Esophagus mucosa (tissue), 1 donor: ENCODE measurements at regions not wholly inside any gene's neighbourhood (a gene's known extent, or its start where the extent isn't known, plus 50 kb on each side); places are given as distances from the start of the nearest gene placed in this dataset.
"Not testable (repeated sequence)": the region's sequence is repeated elsewhere in the genome, so short reads cannot be mapped to it uniquely, and the experiment has no call there.

Source experiments
- ATAC-seq: fragments of 200-7000 bp; cut with Tn5 transposase; one replicate; pipeline ENCODE4 v1.9.1; 2020
- donor health status: DM: yes; HTN: yes; CAD: no.

- ATAC-seq = no peak
Measured at GRCh38 chr10:50999163-50999562, 75.1 kb upstream of the PRKG1 start.

- no peak for ATAC-seq
Measured at GRCh38 chr10:51000164-51000563, 74.1 kb upstream of the PRKG1 start.

GRCh38 chr10:51000976-51001375, 73.3 kb upstream of the PRKG1 start:
- ATAC-seq = no peak

- ATAC-seq = no peak
Measured at GRCh38 chr10:51001587-51001986, 72.7 kb upstream of the PRKG1 start.

GRCh38 chr10:51002469-51002868, 71.8 kb upstream of the PRKG1 start:
- no peak for ATAC-seq

GRCh38 chr10:51004776-51005175, 69.5 kb upstream of the PRKG1 start:
- no peak for ATAC-seq

- no peak for ATAC-seq
Measured at GRCh38 chr10:51005551-51005950, 68.7 kb upstream of the PRKG1 start.

GRCh38 chr10:51006686-51007085, 67.6 kb upstream of the PRKG1 start:
- ATAC-seq = no peak

- peak; percentile 72 for ATAC-seq
Measured at GRCh38 chr10:51007781-51008180, 66.5 kb upstream of the PRKG1 start.

- no peak for ATAC-seq
Measured at GRCh38 chr10:51008346-51008745, 65.9 kb upstream of the PRKG1 start.

- ATAC-seq = no peak
Measured at GRCh38 chr10:51010977-51011376, 63.3 kb upstream of the PRKG1 start.

- no peak for ATAC-seq
Measured at GRCh38 chr10:51012073-51012472, 62.2 kb upstream of the PRKG1 start.

GRCh38 chr10:51014680-51015389, 59.5 kb upstream of the PRKG1 start:
- no peak for ATAC-seq

GRCh38 chr10:51015390-51015754, 58.9 kb upstream of the PRKG1 start:
- ATAC-seq = not testable (repeated sequence)

- ATAC-seq = no peak
Measured at GRCh38 chr10:51020200-51020599, 54.1 kb upstream of the PRKG1 start.

GRCh38 chr10:51022933-51023585, 51.2 kb upstream of the PRKG1 start:
- no peak for ATAC-seq

- ATAC-seq = no peak
Measured at GRCh38 chr10:51023636-51024035, 50.7 kb upstream of the PRKG1 start.
